GM23338 (cell line): ENCODE measurements at regions not wholly inside any gene's neighbourhood (a gene's known extent, or its start where the extent isn't known, plus 50 kb on each side); places are given as distances from the start of the nearest gene placed in this dataset.

ENCODE experiments used
- ATAC-seq: fragments of 200-7000 bp; cut with Tn5 transposase; 3 replicates; pipeline ENCODE4 v1.9.1; 2020
- DNase-seq: peaks from one replicate; pipeline ENCODE4 v3.0.0-alpha.2; 2015; ENCODE audit warnings: low spot score
- H2AFZ ChIP-seq: fragments of 200-600 bp; sonication (generic); 2 replicates; pipeline ENCODE4 v1.8.0; 2016; ENCODE audit warnings: antibody characterized with exemption, mild to moderate bottlenecking, moderate library complexity
- H3F3A ChIP-seq: fragments of 200-600 bp; sonication (generic); replicated peaks from 2 replicates; pipeline ENCODE4 v1.8.0; 2017; ENCODE audit warnings: antibody characterized with exemption, mixed run types, low read depth
- H3K27ac ChIP-seq: fragments of 200-600 bp; sonication (generic); 2 replicates; pipeline ENCODE4 v1.6.1; 2016; ENCODE audit warnings: low read depth
- H3K27me3 ChIP-seq: fragments of 200-600 bp; sonication (generic); 2 replicates; pipeline ENCODE4 v1.8.0; 2016; ENCODE audit warnings: mild to moderate bottlenecking, mixed run types, moderate library complexity; ENCODE audit not compliant: insufficient read depth
- H3K36me3 ChIP-seq: fragments of 200-600 bp; sonication (generic); 2 replicates; pipeline ENCODE4 v1.8.0; 2016; ENCODE audit warnings: mild to moderate bottlenecking; ENCODE audit not compliant: insufficient read depth
- H3K4me1 ChIP-seq: fragments of 200-600 bp; sonication (generic); 2 replicates; pipeline ENCODE4 v1.8.0; 2016; ENCODE audit warnings: mild to moderate bottlenecking, moderate library complexity; ENCODE audit not compliant: insufficient read depth
- H3K4me2 ChIP-seq: fragments of 200-600 bp; sonication (generic); 2 replicates; pipeline ENCODE4 v1.7.1; 2017; ENCODE audit warnings: mixed run types
- H3K4me3 ChIP-seq: fragments of 200-600 bp; sonication (generic); 2 replicates; pipeline ENCODE4 v1.6.1; 2016; ENCODE audit warnings: mixed run types
- H3K79me2 ChIP-seq: fragments of 200-600 bp; sonication (generic); replicated peaks from 2 replicates; pipeline ENCODE4 v1.8.0; 2017; ENCODE audit warnings: mild to moderate bottlenecking; ENCODE audit not compliant: insufficient read depth
- H3K9me2 ChIP-seq: fragments of 200-600 bp; sonication (generic); 2 replicates; pipeline ENCODE4 v1.8.0; 2017; ENCODE audit not compliant: insufficient read depth
- H4K20me1 ChIP-seq: fragments of 200-600 bp; sonication (generic); replicated peaks from 2 replicates; pipeline ENCODE4 v1.8.0; 2017; ENCODE audit warnings: mild to moderate bottlenecking; ENCODE audit not compliant: insufficient read depth
- H3K27ac Mint-ChIP-seq: 2 replicates; pipeline ENCODE4 v1.8.0; 2020; ENCODE audit warnings: inconsistent platforms, mild to moderate bottlenecking, moderate library complexity, mixed read lengths
- H3K27me3 Mint-ChIP-seq: 3 replicates; pipeline ENCODE4 v1.8.0; 2022; ENCODE audit warnings: low read depth, mild to moderate bottlenecking, moderate library complexity, mixed read lengths, inconsistent platforms; ENCODE audit not compliant: insufficient read depth, poor library complexity
- H3K36me3 Mint-ChIP-seq: 3 replicates; pipeline ENCODE4 v1.8.0; 2021; ENCODE audit warnings: low read depth, mild to moderate bottlenecking, inconsistent platforms, moderate library complexity, mixed read lengths
- H3K4me1 Mint-ChIP-seq: 3 replicates; pipeline ENCODE4 v1.8.0; 2020; ENCODE audit warnings: mild to moderate bottlenecking, inconsistent platforms, mixed read lengths
- H3K4me3 Mint-ChIP-seq: 3 replicates; pipeline ENCODE4 v1.8.0; 2021; ENCODE audit warnings: moderate library complexity, mild to moderate bottlenecking, inconsistent platforms, mixed read lengths
- H3K9me3 Mint-ChIP-seq: 3 replicates; pipeline ENCODE4 v1.8.0; 2020; ENCODE audit warnings: moderate library complexity, mild to moderate bottlenecking, inconsistent platforms, mixed read lengths
- CREB1 ChIP-seq: fragments of 250-450 bp; sonication (Bioruptor Pico); IDR thresholded peaks from 2 replicates; pipeline ENCODE4 v1.5.0; 2020; ENCODE audit warnings: low read depth, mild to moderate bottlenecking, moderate library complexity
- CTCF ChIP-seq, 2 experiments: fragments of 200-600 bp in 1 of 2; sonication (generic) in 1 of 2; conservative IDR thresholded peaks; 2 replicates each; pipeline versions ENCODE4 v1.5.1 to v1.6.1; 2016 to 2017; ENCODE audit warnings: antibody characterized with exemption in 2 of 2, low read depth in 2 of 2, mild to moderate bottlenecking in 2 of 2, moderate library complexity in 1 of 2
- ETS1 ChIP-seq: IDR thresholded peaks from 2 replicates; pipeline ENCODE4 v1.6.1; 2016; ENCODE audit warnings: antibody characterized with exemption
- EZH2 ChIP-seq: fragments of 200-600 bp; sonication (generic); IDR thresholded peaks from one replicate; pipeline ENCODE4 v1.8.0; 2017; ENCODE audit warnings: antibody characterized with exemption, mild to moderate bottlenecking, low read depth; ENCODE audit not compliant: unreplicated experiment
- EZH2phosphoT487 ChIP-seq: fragments of 200-600 bp; sonication (generic); IDR thresholded peaks from one replicate; pipeline ENCODE4 v1.8.1; 2018; ENCODE audit warnings: antibody characterized with exemption; ENCODE audit not compliant: unreplicated experiment
- JUNB ChIP-seq: IDR thresholded peaks from one replicate; pipeline ENCODE4 v1.6.1; 2016; ENCODE audit warnings: antibody characterized with exemption; ENCODE audit not compliant: unreplicated experiment
- NANOG ChIP-seq: IDR thresholded peaks from 2 replicates; pipeline ENCODE4 v1.6.1; 2016; ENCODE audit warnings: antibody characterized with exemption, borderline replicate concordance
- POLR2AphosphoS5 ChIP-seq: IDR thresholded peaks from 2 replicates; pipeline ENCODE4 v1.6.1; 2016; ENCODE audit warnings: antibody characterized with exemption, low read depth
- REST ChIP-seq: IDR thresholded peaks from one replicate; pipeline ENCODE4 v1.6.1; 2018; ENCODE audit warnings: antibody characterized with exemption; ENCODE audit not compliant: unreplicated experiment
- STAT1 ChIP-seq: IDR thresholded peaks from one replicate; pipeline ENCODE4 v1.6.1; 2016; ENCODE audit warnings: antibody characterized with exemption; ENCODE audit not compliant: unreplicated experiment
- ZNF114 ChIP-seq: fragments of 250-450 bp; sonication (Bioruptor Pico); IDR thresholded peaks from 2 replicates; pipeline ENCODE4 v1.5.0; 2020; ENCODE audit warnings: mild to moderate bottlenecking, moderate library complexity
- ZNF331 ChIP-seq: fragments of 250-450 bp; sonication (Bioruptor Pico); IDR thresholded peaks from 2 replicates; pipeline ENCODE4 v1.5.0; 2020; ENCODE audit warnings: low read depth, mild to moderate bottlenecking, moderate library complexity
- ZNF462 ChIP-seq: fragments of 250-450 bp; sonication (Bioruptor Pico); IDR thresholded peaks from 2 replicates; pipeline ENCODE4 v1.5.0; 2020; ENCODE audit warnings: mild to moderate bottlenecking, moderate library complexity

- no peak for TF ChIP-seq ZNF331 (CRISPR knock-in tag)
- TF ChIP-seq NANOG, result no peak
Observed at GRCh38 chr2:199572571-199572970, 114.8 kb upstream of the SATB2 start (continued).

- DNase-seq, result peak; percentile 42
- no peaks in the 10 kb centered on the region for H3K27me3 Mint-ChIP-seq
- no peak overlapping the region for H2AFZ ChIP-seq
- H3K27ac ChIP-seq, result no peak overlapping the region
- H3F3A ChIP-seq, result no peaks in the 10 kb centered on the region
- no peak overlapping the region for H3K4me3 ChIP-seq
- no peak for TF ChIP-seq CREB1 (CRISPR knock-in tag)
- TF ChIP-seq ZNF114 (CRISPR knock-in tag), result no peak
- no peak for TF ChIP-seq REST
- TF ChIP-seq EZH2, result no peak
- TF ChIP-seq ZNF331 (CRISPR knock-in tag), result no peak
- TF ChIP-seq EZH2phosphoT487, result no peak
- no peak; the same call in 1 of the 2 replicates for TF ChIP-seq NANOG
- no peak for TF ChIP-seq ETS1
- TF ChIP-seq STAT1, result no peak
- no peak for TF ChIP-seq CTCF (conservative IDR thresholded peaks at IDR 0.05; ENCODE audit: low read depth in 2 of 2)
- no peak for TF ChIP-seq POLR2AphosphoS5
- TF ChIP-seq JUNB, result no peak
- no peak for TF ChIP-seq ZNF462 (CRISPR knock-in tag)
- peak overlapping the region; percentile 81 for H3K27ac Mint-ChIP-seq
- no peaks in the 10 kb centered on the region for H3K27me3 ChIP-seq
- H4K20me1 ChIP-seq, result no peaks in the 10 kb centered on the region
- H3K9me3 Mint-ChIP-seq, result no peaks in the 10 kb centered on the region
- no peaks in the 10 kb centered on the region for H3K79me2 ChIP-seq
- peaks cover 35% of the 10 kb centered on the region for H3K4me1 ChIP-seq
- peak; percentile 52; the same call in 2 of the 3 replicates for ATAC-seq
- H3K36me3 Mint-ChIP-seq, result no peaks in the 10 kb centered on the region
- peak overlapping the region; percentile 21 for H3K4me2 ChIP-seq
- no peaks in the 10 kb centered on the region for H3K36me3 ChIP-seq
- H3K4me1 Mint-ChIP-seq, result peaks cover 24% of the 10 kb centered on the region; the same call in 2 of the 3 replicates
- no peaks in the 10 kb centered on the region for H3K9me2 ChIP-seq
- H3K4me3 Mint-ChIP-seq, result no peak overlapping the region
Observed at GRCh38 chr2:199570934-199571333, 113.2 kb upstream of the SATB2 start.
